ENCODE measurements at regions not wholly inside any gene's neighbourhood (a gene's known extent, or its start where the extent isn't known, plus 50 kb on each side); places are given as distances from the start of the nearest gene placed in this dataset.

- H3K4me3 ChIP-seq = no peak overlapping the region
These were observed 321.9 kb upstream of the PMFBP1 start for GRCh38 chr16:72493716-72494415.

GRCh38 chr16:72487283-72487682 lies 315.3 kb upstream of the PMFBP1 start:
- H3K27me3 ChIP-seq = no peaks in the 10 kb centered on the region
- ATAC-seq (no peak), DNase-seq (no peak)
- no peaks in the 10 kb centered on the region for H3K4me1 ChIP-seq
- H3K27ac ChIP-seq = no peak overlapping the region
- H3K36me3 ChIP-seq = no peaks in the 10 kb centered on the region
- H3K4me3 ChIP-seq = no peak overlapping the region
- H3K9me3 ChIP-seq = peaks cover 0 to 5% of the 10 kb centered on the region in 2 donors
- intact Hi-C loops (cut with DNase I) = no loop called here
- TF ChIP-seq CTCF (IDR thresholded peaks at IDR 0.05) = no peak

More at GRCh38 chr16:72493716-72494415, 321.9 kb upstream of the PMFBP1 start:
- intact Hi-C loops (cut with DNase I) = no loop called here
- ATAC-seq (no peak), DNase-seq (no peak)
- no peaks in the 10 kb centered on the region for H3K4me1 ChIP-seq
- H3K27me3 ChIP-seq = no peaks in the 10 kb centered on the region
- TF ChIP-seq CTCF (IDR thresholded peaks at IDR 0.05) = no peak
- no peak overlapping the region for H3K27ac ChIP-seq
- H3K9me3 ChIP-seq = no peaks in the 10 kb centered on the region
- no peaks in the 10 kb centered on the region for H3K36me3 ChIP-seq

DNA sequence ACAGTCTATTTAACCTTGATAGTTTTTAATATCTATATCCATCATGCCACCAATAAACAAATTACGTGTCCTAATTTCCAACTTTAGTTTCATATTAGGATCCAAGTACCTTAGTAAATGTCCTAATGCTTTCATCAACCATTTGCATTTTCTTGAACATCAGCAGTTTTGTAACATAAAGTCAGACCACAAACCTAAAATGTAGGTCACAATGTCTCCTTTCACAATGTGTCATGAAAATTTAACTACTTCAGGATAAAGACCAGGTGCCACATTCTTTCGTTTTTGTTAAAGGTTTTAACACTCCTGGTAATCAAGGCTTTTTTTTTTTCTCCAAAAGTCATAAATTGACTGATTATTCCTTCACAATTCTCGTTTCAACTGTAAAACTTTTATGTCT lies 310.7 kb upstream of the PMFBP1 start:
- Histone ChIP-seq H3K36me3 (no peaks in the 10 kb centered on the region), H3K27me3 (no peaks in the 10 kb centered on the region), H3K27ac (no peak overlapping the region), H3K4me1 (no peaks in the 10 kb centered on the region), H3K9me3 (peaks cover 0 to under 1% of the 10 kb centered on the region in 2 donors), H3K4me3 (no peak overlapping the region)
- DNase-seq (no peak), ATAC-seq (no peak)
- TF ChIP-seq CTCF (IDR thresholded peaks at IDR 0.05) = no peak
- intact Hi-C loops (cut with DNase I) = no loop called here

- H3K9me3 ChIP-seq = no peaks in the 10 kb centered on the region
- H3K4me1 ChIP-seq = no peaks in the 10 kb centered on the region
- H3K4me3 ChIP-seq = no peak overlapping the region
- intact Hi-C loops (cut with DNase I) = no loop called here
- no peaks in the 10 kb centered on the region for H3K36me3 ChIP-seq
- no peaks in the 10 kb centered on the region for H3K27me3 ChIP-seq
- no peak for TF ChIP-seq CTCF (IDR thresholded peaks at IDR 0.05)
- ATAC-seq (no peak), DNase-seq (no peak)
- no peak overlapping the region for H3K27ac ChIP-seq
These were observed 309.5 kb upstream of the PMFBP1 start for GRCh38 chr16:72481419-72481818.

GRCh38 chr16:72480911-72481310 lies 309.0 kb upstream of the PMFBP1 start:
- DNase-seq (no peak), ATAC-seq (no peak)
- TF ChIP-seq CTCF (IDR thresholded peaks at IDR 0.05) = no peak
- H3K27ac ChIP-seq = no peak overlapping the region
- no peaks in the 10 kb centered on the region for H3K27me3 ChIP-seq
- no peaks in the 10 kb centered on the region for H3K4me1 ChIP-seq
- H3K9me3 ChIP-seq = no peaks in the 10 kb centered on the region
- H3K4me3 ChIP-seq = no peak overlapping the region
- intact Hi-C loops (cut with DNase I) = no loop called here
- H3K36me3 ChIP-seq = no peaks in the 10 kb centered on the region
